ENCODE measurements at regions not wholly inside any gene's neighbourhood (a gene's known extent, or its start where the extent isn't known, plus 50 kb on each side); places are given as distances from the start of the nearest gene placed in this dataset.
"Not testable (repeated sequence)": the region's sequence is repeated elsewhere in the genome, so short reads cannot be mapped to it uniquely, and the experiment has no call there.

DNA sequence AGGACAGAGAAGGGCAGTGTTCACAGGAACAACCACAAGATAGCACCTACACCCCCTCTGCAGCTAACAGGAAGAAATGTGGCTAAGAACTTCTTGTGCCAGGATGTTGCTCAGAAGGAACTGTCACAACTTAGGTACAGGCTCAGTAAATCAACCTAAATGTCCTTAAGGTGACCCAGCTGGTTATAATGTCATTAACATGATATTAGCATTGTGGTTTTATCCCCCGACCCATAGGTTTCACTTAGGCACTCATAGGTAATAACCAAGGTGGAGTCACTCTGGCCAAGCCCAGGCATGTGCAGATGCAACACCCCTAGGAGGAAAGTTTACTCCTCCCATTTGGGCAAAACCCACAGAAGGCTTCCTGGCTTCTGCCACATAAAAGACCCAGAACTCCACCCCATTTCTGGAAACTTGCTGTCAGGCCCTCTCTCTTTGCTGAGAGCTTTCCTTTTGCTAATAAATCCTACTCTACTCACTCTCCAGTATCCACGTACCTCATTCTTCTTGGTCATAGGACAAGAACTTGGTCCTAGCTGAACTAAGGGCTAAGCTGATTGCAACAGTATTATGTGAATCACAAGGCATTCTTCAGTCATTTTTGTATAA is 951.3 kb downstream of the SLITRK5 start:
- no peak for DNase-seq

DNA sequence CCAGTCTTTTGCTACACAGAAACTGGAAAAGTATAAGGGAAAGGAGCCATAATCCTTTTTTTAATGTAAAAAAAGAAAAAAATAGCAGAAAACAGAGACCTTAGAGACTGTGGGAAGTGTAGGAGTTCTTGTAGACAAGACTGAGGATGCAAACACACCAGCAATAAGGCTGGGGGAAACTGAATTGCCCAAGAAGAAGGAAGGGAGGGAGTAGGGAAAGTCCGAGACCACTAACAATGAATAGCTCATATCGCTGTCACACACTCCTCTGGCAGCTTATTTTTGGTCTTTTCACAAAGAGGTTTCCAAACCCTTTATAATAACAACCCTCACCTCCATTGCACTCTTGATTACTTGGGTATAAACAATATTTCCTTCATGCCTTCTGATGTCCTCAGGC is 952.0 kb downstream of the SLITRK5 start:
- DNase-seq = no peak

DNA sequence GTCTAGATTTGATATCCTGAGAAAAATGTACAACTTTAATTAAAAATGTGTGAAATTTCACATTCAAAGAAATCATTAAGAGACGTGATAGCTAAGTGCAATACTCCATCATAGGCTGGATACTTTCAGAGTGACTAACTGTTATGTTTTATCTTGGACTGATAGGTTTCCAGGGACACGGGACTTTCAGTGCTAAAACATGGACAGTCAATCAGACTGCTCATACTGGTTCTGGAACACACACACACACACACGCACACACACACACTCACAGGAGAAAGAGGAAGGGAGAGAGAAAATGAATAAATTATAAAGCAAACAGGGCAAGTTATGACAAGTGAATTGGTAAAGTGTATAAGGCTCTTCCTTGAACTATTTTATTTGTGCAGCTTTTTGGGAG is 955.9 kb downstream of the SLITRK5 start:
- no peak for DNase-seq

DNA sequence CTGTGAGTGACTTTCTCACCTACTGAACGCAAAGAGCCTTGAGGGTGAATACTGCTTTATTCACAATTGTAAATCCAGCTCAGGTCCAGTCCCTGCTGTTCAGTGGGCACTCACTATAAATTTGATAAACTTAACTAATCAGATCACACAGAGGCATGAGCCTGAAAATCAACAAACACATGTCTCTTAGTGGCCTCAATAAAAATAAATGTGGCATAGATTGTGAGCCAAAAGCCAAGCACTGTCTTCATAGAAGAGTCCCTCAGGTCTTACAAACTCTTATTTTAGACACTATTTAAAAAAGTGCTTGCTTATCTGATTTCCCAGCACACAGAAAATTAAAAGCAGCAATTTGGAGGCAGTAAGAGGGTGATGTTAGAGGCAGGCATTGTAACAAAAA is 957.7 kb downstream of the SLITRK5 start:
- no peak for DNase-seq

DNA sequence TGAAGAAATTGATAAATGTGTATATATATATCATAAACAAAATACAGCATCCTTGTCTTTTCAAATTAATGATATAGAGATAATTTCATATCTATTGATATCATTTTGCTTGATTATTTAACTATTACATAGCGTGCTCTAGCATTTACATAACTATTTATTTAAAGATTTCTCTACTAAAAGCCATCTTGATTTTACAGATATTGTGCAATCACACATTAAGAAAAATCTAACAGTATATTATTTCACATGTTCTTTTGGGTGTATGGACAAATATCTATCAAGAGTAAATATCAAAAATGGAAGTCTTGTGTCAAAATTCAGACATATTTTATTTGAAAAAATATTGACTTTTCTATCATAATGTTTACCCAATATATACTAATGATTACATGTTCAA is 966.8 kb downstream of the SLITRK5 start:
- no peak for DNase-seq

DNA sequence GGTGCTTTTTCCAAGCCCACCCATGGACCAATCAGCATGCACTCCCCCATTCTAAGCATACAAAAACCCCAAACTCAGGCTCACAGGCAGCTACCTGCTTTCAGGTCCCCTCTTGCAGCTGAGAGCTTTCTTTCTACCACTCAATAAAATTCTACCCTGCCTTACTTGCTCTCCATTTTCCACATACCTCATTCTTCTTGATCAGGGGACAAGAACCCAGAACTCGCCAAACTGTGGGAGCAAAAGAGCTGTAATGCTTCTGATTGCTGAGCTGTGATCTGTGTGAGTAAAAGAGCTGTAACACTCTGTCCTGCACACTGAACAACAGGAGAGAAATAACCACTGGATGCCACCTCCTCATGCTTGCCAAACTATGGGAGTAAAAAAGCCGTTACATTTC is 972.1 kb downstream of the SLITRK5 start:
- DNase-seq = no peak

DNA sequence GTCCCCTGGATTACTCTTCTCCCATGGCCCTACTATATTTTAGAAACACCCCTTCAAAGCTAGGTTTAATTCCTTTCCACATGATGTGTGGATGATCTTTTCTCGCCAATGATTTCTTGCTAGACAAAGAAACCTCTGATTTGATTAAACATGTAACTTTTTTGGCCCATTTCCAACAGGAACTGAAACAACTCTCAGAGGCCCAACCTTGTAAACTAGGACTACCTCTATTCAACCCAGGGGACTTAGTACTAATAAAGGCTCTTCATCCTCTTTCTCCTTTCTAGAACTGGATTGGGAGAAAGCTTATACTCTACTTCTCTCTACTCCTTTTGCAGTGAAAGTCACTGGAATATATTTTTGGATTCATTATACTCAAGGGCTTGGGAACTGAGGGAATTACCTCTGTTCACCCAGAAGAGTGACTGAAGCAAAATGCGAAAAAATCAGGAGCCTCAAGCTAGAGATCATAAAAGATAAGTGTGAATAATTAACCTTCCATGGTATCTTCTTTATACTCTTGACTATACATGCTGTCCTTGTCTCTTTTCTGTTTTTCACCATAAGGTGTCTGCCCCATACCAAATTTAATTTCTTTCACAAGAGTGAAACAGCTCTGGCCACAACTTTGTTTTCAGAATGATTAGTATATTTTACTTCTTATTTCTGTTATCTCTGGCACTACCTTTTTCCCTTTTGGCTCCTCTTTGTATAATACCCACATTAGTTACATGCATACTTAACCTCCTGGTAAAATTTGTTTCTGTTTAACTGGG is 977.6 kb downstream of the SLITRK5 start:
- no peak for DNase-seq

DNA sequence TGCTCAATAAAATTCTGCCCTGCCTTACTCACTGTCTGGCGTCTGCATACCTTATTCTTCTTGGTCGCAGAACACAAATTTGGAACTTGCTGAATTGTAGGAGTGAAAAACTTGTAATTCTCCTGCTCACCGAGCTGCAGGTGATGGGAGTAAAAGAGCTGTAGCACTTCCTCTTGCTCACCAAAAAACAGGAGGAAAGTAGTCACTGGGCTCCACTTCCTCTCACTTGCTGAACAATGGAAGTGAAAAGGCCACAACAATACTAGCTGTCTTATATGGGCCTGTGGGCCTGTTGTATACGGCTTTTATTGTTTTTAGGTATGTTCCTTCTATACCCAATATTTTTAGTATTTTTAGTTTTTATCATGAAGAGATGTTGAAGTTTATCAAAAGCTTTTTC is 978.7 kb downstream of the SLITRK5 start:
- DNase-seq = no peak

DNA sequence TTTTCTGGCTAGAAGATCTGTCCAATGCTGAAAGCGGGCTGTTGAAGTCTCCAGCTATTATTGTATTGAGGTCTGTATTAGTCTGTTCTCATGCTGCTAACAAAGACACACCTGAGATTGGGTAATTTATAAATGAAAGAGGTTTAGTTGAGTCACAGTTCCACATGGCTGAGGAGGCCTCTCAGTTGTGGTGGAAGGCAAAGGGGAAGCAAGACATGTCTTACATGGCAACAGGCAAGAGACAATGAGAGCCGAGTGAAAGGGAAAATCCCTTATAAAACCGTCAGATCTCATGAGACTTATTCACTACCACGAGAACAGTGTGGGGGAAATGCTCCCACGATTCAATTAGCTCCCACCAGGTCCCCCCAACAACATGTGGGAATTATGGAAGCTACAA is 980.4 kb downstream of the SLITRK5 start:
- DNase-seq = no peak

DNA sequence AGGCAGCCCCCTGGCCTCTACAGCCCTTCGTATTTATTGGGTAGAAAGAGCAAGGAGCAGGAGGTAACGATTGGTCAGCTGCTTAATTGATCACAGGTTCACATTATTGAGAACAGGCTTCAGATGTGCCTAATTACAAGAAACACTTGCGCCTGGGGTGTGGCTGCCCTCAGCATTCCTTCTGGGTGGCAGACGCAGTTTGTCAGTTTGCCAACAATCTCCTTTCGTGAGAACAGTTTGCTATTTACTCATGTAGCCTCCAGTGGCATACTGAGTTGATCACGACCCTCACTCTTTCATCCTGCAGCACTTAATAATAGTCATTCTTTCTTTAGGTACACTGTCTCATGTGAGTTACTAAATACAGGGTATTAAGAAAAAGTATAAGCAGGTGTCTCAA is 985.6 kb downstream of the SLITRK5 start:
- DNase-seq = no peak

DNA sequence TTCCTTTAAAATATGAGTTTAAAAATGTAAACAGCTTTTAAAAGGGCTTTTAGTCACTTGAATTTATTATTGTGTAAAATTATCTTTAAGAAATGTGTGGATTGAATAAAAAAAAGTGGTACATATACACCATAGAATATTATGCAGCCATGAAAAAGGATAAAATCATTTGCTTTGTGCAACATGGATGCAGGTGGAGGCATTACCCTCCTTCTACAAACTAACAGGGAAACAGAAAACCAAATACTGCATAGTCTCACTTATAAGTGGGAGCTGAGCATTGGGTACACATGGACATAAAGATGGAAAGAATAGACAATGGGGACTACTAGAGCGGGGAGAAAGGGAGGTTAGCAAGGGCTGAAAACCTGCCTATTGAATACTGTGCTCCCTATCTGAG is 999.3 kb downstream of the SLITRK5 start:
- DNase-seq = no peak

DNA sequence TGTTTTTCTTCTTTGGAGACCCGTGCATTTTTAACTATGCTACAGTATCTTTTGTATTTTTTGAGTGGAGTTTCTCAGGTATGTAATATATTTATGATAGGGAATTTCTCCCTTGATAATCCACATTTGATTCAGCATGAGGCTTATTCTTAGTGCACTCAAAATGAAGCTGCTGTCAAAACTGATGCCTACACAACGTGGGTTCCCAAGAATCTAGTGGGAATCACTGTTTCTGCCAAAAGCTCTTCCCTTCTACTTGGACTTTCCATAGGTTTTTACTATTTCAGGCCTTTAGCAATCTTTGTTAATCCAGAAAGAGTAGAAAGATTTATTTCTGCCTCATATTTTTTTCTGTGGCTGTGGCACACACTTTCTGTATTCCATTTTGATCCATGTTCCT is 1003.7 kb downstream of the SLITRK5 start:
- no peak for DNase-seq

DNA sequence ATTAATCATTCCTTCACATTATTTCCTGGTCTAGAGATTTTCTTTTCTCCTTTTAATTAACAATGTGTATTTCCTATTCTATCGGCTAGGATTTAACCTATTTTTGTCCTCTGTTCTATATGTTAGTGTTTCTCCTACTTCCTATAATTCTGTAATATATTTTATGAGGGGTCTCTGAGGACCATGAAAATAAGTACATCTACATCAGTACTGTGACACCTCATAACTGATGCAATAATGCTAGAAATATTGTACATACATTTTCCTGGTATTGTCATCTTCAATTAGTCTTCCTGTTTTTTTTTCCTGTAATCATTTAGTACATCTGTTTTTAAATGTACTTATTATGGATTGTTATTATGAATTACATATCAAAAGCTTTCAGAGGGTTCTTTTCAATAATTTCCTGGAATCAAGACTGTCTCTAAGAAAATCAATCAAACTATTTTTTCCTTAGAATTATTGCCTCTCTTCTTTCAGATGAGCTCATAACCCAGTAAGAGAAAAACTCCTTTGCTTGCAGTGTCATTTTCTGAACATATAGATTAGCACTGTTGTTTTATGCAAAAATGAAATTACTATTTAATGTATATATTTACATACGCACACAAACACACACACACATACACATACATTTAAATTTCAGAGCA is 1004.3 kb downstream of the SLITRK5 start:
- no peak for DNase-seq

DNA sequence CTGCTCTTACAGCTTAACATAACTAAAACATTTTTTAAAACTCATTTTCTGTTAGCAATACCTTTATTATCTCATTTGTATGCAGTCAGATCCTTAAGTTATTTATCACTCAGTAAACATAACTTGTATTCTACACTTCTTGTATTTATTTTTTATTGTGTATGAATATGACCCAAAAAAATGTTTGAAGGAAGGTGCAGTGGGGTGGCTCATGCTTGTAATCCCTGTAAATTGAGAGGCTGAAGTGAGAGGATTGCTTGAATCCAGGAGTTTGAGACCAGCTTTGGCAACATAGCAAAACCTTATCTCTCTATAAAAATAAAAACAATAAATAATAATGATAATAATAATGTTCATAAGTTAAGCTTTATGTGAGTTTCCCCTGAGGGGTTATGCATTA is 1004.8 kb downstream of the SLITRK5 start:
- DNase-seq = no peak

DNA sequence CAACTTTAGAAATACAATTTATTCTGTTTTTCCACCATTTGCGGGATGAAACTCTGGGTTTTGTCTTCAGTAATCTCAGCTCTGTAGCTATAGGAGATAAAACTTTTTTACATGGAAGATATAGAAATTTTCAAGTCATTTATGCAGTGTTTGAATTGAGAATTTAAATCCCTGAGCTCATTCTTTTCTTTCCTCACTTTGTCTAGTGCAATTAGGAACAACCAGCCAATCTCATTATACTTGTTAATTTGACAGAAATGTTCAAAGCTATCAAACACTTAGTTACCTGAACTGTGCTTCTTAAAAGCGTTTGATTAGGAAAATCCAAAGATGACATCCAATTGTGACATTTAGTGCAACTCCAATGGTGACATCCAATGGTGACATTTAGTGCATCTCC is 1014.3 kb downstream of the SLITRK5 start:
- no peak for DNase-seq

DNA sequence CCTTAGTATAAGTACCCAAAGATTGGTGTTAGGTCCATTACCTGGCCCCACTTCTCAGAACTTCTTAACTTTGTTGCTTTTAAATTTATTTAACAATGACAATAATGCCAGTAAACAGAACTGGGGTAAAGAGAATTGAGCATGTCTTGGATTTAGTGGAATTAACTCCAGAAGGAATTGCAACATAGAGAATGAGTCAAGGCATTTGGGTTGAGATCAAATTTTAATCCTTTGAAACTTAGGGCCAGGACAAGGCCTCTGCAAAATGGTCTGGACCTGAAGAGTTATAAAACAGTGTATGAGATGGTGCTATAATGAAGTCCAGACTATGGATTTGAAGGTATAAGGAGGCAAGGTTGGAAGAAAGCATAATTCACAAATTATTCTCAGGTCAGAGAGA is 1030.4 kb downstream of the SLITRK5 start:
- no peak for DNase-seq

DNA sequence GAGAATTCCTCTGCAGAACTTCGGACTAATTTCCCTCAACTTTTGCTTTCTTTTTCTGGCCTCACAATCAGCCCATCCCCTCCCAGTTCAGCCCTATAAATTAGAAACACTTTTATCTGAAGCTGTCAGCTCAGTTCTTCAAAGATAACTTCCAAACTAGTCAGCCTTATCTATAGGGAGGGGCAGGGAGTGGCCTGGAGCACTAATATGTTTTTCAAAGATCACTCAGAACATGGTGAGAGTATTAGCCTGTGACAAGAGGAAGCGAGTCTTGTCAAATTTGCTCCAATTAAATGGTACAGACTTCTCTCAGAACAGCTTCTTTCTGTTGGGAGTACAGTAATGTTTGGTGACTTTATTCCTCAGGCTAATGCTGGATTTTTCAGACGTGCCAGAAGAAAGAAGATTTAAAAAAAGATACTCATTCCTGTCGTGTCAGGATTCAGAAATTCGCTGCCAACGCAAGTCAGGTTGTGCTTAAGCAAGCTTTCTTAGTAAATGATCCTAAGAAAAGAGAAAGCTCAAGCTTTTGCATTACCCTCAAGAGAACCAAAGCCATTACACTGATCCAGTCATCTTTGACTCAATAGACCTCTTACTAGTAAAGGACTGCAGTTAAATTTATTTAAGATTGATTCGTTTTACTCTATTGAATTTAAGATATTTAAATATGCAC is 1033.6 kb downstream of the SLITRK5 start:
- DNase-seq = no peak

DNA sequence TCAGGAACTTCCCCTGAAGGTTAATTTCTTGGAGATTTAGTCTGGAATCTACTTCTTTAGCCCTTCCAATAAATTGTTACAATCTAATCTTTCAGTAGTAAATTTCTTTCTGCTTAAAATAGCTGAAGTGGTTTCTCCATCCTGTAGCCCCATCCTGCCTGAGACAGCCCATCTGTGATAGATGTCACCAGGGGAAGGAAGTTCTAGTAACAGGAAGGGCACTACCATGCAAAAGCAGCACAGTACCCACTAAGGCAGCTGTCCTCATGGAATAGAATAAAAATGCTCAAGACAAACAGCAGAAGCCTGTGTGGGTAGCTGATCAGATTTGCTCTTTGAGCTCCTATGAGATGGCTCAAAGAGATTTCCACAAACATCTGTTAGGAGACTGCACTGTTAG is 1036.5 kb downstream of the SLITRK5 start:
- DNase-seq = no peak

DNA sequence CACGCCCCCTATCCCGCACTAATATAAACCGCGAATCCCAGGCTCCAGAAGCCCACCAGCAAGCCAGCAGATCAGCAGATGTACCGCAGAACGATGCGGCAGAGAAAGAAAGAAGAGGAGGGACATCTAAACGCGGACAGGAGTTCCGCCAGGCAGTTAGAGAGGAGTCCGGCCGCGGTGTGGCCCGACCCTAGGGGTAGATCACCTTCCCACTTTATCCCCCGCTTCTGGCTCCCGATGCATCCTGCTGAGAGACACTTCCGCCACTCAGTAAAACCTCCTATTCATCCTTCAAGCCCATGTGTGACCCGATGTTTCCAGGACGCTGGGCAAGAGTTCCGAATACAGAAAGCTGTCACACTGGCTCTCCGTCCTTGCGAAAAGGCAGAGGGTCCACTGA is 1046.8 kb downstream of the SLITRK5 start:
- DNase-seq = no peak

DNA sequence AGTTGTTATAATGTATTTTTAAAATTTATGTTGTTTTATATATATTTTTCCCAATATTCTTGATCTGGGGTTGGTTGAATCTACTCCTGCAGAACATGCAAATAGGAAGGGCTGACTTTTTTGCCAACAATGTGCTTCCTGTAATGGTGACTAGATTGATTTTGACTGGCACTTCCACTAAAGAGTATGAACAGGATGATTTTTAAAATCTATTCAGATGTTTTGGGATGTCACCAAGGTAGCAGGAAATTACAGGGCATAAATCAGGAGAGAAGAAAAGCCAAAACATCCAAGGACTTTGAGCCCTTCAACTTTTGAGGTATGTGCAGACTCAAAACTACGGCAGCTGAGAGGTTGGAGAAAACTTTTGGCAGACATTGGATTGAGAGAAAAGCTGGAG is 1047.6 kb downstream of the SLITRK5 start:
- no peak for DNase-seq

DNA sequence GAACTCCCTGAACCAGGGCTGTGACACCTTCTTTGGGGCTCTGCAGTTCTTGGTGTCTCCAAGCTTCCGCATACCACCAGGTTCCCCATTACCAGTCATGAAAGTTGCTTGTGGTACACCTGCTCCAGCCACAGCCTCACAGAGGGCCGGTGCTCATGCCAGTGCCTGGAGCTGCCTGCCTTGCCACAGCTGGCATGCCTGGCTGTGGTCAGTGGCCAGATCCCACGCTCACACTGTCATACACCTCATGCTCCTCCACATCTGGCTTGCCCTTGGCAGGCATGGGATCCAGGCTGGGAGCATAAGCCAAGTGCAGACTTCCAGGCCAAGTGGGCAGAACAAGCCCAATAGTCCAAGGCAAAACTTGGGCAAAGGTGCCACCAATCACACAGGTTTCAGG is 1054.9 kb downstream of the SLITRK5 start:
- DNase-seq = no peak

DNA sequence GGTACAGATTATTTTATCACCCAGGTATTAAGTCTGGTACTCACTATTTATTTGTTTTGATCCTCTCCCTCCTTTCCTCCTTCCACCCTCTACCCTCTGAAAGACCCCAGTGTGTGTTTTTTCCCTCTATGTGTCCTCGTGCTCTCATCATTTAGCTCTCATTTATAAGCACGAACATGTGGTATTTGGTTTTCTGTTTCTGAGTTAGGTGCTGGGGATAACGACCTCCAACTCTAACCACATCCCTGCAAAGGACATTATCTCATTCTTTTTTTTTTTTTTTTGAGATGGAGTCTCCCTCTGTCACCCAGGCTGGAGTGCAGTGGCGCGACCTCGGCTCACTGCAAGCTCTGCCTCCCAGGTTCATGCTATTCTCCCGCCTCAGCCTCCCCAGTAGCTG is 1056.1 kb downstream of the SLITRK5 start:
- not testable (repeated sequence) for DNase-seq

DNA sequence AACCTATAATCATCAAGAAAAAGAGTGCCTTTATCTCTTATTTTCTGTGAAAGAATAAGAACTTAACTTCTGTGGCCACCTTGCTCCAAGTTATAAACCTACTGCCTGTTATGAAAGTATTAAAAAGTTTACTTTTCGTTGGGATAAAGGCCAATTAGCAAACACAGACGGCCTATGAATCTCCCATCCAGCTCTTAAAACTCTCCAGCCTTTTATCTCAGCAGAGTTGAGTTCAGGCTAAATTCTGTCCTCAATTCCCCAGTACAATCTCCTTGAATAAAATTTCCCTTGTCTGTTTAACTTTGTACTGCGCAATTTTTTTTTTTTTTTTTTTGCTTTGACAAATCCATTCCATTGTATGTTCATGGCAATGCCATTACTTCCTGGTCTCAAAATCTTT is 1058.4 kb downstream of the SLITRK5 start:
- no peak for DNase-seq

DNA sequence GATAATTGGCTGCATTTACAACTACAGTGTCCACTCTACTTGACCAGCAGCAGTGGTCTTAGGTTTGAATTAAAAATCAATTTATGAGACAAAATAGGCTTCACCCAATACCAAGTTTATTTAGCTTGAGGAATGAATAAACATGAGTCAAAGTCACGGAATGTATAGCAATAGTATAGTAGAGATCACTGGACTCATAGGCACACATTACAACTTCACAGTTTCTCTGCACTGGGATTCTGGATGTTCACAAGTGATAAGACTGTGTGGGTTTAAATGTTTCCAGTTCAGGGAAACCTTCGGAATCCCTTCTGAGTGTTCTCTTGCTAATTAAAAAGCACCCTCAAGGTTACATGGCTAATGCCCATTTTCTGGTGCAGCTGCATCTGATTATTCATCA is 1064.9 kb downstream of the SLITRK5 start:
- DNase-seq = peak; percentile 5
